A549 (cell line): ENCODE measurements at regions not wholly inside any gene's neighbourhood (a gene's known extent, or its start where the extent isn't known, plus 50 kb on each side); places are given as distances from the start of the nearest gene placed in this dataset.
A peak's percentile ranks its signal among the peaks of the same experiment; 100 is the strongest.
"Not testable (repeated sequence)": the region's sequence is repeated elsewhere in the genome, so short reads cannot be mapped to it uniquely, and the experiment has no call there.

Source experiments
- ATAC-seq, 2 experiments: fragments of 200-7000 bp in 1 of 2; fragments of >200 bp in 1 of 2; cut with Nextera tagmentation in 1 of 2; cut with Tn5 transposase in 1 of 2; 3 replicates each; pipeline versions ENCODE4 v1.8.0 to v1.9.1; 2018 to 2020; ENCODE audit warnings: mild to moderate bottlenecking in 1 of 2, moderate library complexity in 1 of 2
- CTCF ChIA-PET: fragments of 300-600 bp; sonication (Branson Sonifier 250); formaldehyde crosslinking; extraction: SDS; loops from one replicate; lab custom pipeline; 2021; ENCODE audit warnings: antibody characterized with exemption, inconsistent platforms; lab: Yijun Ruan, JAX
- POLR2A ChIA-PET: fragments of 350-600 bp; formaldehyde crosslinking; extraction: SDS; loops from one replicate; lab custom pipeline; 2021; ENCODE audit warnings: antibody characterized with exemption, inconsistent platforms; lab: Yijun Ruan, JAX
- DNase-seq, 2 experiments: peaks; one replicate each; pipeline versions ENCODE4 v3.0.0 to v3.0.0-alpha.2; 2011 to 2016; ENCODE audit warnings: low read depth in 1 of 2, low spot score in 1 of 2
- FAIRE-seq: peaks from 2 replicates; lab custom pipeline; 2011; peaks lifted over from hg19 to GRCh38; lab: Jason Lieb, UNC
- H3K27ac ChIP-seq, 2 experiments: fragments of >200 bp; sonication (Bioruptor Twin); formaldehyde crosslinking; 3 replicates each; pipeline ENCODE4 v1.5.1; 2016 to 2017
- H3K4me1 ChIP-seq: fragments of >200 bp; sonication (Bioruptor Twin); formaldehyde crosslinking; 3 replicates; pipeline ENCODE4 v1.6.1; 2016
- H3K4me2 ChIP-seq: fragments of >200 bp; sonication (Bioruptor Twin); formaldehyde crosslinking; 3 replicates; pipeline ENCODE4 v1.6.1; 2016
- H3K4me3 ChIP-seq: fragments of >200 bp; sonication (Bioruptor Twin); formaldehyde crosslinking; 3 replicates; pipeline ENCODE4 v1.5.1; 2016
- H3K9me3 ChIP-seq: fragments of >200 bp; sonication (Bioruptor Twin); formaldehyde crosslinking; 3 replicates; pipeline ENCODE4 v1.6.1; 2016
- BHLHE40 ChIP-seq: IDR thresholded peaks from 2 replicates; pipeline ENCODE4 v1.6.1; 2012; ENCODE audit warnings: low read depth, low read length, inconsistent platforms
- CBX8 ChIP-seq: fragments of 200-600 bp; sonication (generic); IDR thresholded peaks from 2 replicates; pipeline ENCODE4 v1.6.1; 2016
- CEBPB ChIP-seq, 2 experiments: fragments of >200 bp in 1 of 2; sonication (Bioruptor Twin) in 1 of 2; formaldehyde crosslinking in 1 of 2; IDR thresholded peaks; 2 replicates each; pipeline ENCODE4 v1.6.1; 2012 to 2016
- FOSL2 ChIP-seq, 2 experiments: fragments of 450-650 bp in 1 of 2; fragments of >200 bp in 1 of 2; sonication (Bioruptor Twin) in 1 of 2; formaldehyde crosslinking; IDR thresholded peaks; 2 replicates each; pipeline versions ENCODE4 v1.5.0 to v1.6.1; 2016 to 2020; ENCODE audit warnings: mild to moderate bottlenecking in 1 of 2, moderate library complexity in 1 of 2
- HES2 ChIP-seq: fragments of >200 bp; sonication (Bioruptor Twin); formaldehyde crosslinking; IDR thresholded peaks from 2 replicates; pipeline ENCODE4 v1.6.1; 2016
- HOXB5 ChIP-seq: fragments of 250-450 bp; sonication (Bioruptor Pico); IDR thresholded peaks from 2 replicates; pipeline ENCODE4 v1.5.0; 2020; ENCODE audit warnings: mild to moderate bottlenecking, moderate library complexity
- KDM1A ChIP-seq: fragments of 200-600 bp; sonication (generic); IDR thresholded peaks from 2 replicates; pipeline ENCODE4 v1.6.1; 2016; ENCODE audit warnings: low read depth, mild to moderate bottlenecking
- MAFK ChIP-seq: fragments of 450-650 bp; IDR thresholded peaks from 2 replicates; pipeline ENCODE4 v1.6.1; 2014; ENCODE audit not compliant: partially characterized antibody
- MAX ChIP-seq: IDR thresholded peaks from 2 replicates; pipeline ENCODE4 v1.6.1; 2012
- MYC ChIP-seq: IDR thresholded peaks from 2 replicates; pipeline ENCODE4 v1.6.1; 2012; ENCODE audit warnings: mild to moderate bottlenecking, inconsistent platforms, low read length, improper control_type of control experiment, borderline replicate concordance
- NR3C1 ChIP-seq: fragments of >200 bp; sonication (Bioruptor Twin); formaldehyde crosslinking; IDR thresholded peaks from 3 replicates; pipeline ENCODE4 v1.6.1; 2017
- RAD21 ChIP-seq, 2 experiments: fragments of >200 bp in 1 of 2; sonication (Bioruptor Twin) in 1 of 2; formaldehyde crosslinking in 1 of 2; IDR thresholded peaks in 1 of 2; conservative IDR thresholded peaks in 1 of 2; 2 replicates in 1 of 2; 3 replicates in 1 of 2; pipeline ENCODE4 v1.6.1; 2012 to 2018; ENCODE audit warnings: inconsistent platforms in 1 of 2
- RNF2 ChIP-seq: fragments of 200-600 bp; sonication (generic); IDR thresholded peaks from 2 replicates; pipeline ENCODE4 v1.6.1; 2016; ENCODE audit warnings: low read depth, mild to moderate bottlenecking, antibody characterized with exemption, moderate library complexity, borderline replicate concordance
- SMC3 ChIP-seq: fragments of >200 bp; sonication (Bioruptor Twin); formaldehyde crosslinking; IDR thresholded peaks from 3 replicates; pipeline ENCODE4 v1.6.1; 2018; ENCODE audit warnings: inconsistent platforms
- ZNF302 ChIP-seq: fragments of 250-450 bp; sonication (Bioruptor Pico); IDR thresholded peaks from 2 replicates; pipeline ENCODE4 v1.9.0; 2021; ENCODE audit warnings: inconsistent platforms, mild to moderate bottlenecking, moderate library complexity
- WGBS: methylation state at CpG from one replicate; pipeline ENCODE4 v1.1.6; 2017; ENCODE audit errors: missing lambda C conversion rate; 5-methylcytosine and 5-hydroxymethylcytosine counted together

- TF ChIP-seq CEBPB (IDR thresholded peaks at IDR 0.05) (no peak), HOXB5 (CRISPR knock-in tag) (no peak), SMC3 (no peak)
Measured at GRCh38 chr16:35599429-35600160, 2140.2 kb downstream of the TP53TG3F start (continued).

- H3K9me3 ChIP-seq, H3K4me1 ChIP-seq, CTCF ChIA-PET, FAIRE-seq, ATAC-seq, H3K4me2 ChIP-seq, POLR2A ChIA-PET, H3K27ac ChIP-seq, DNase-seq, H3K4me3 ChIP-seq: not testable (repeated sequence)
- WGBS = 9% methylated on average over 2 of the region's 2 CpGs
Measured at GRCh38 chr16:35600161-35600555, 2140.7 kb downstream of the TP53TG3F start.

GRCh38 chr16:35602116-35602515, 2142.7 kb downstream of the TP53TG3F start:
- Histone ChIP-seq H3K27ac (no peak overlapping the region), H3K4me1 (no peaks in the 10 kb centered on the region), H3K9me3 (no peaks in the 10 kb centered on the region), H3K4me3 (no peak overlapping the region), H3K4me2 (no peak overlapping the region)
- ChIA-PET CTCF (no interaction called here), POLR2A (no interaction called here)
- DNase-seq = no peak
- TF ChIP-seq RNF2 (no peak), RAD21 (conservative IDR thresholded peaks at IDR 0.05 in 1 of 2, IDR thresholded peaks at IDR 0.05 in 1 of 2) (no peak), ZNF302 (CRISPR knock-in tag) (no peak), KDM1A (no peak), NR3C1 (no peak), CBX8 (no peak), MYC (no peak), BHLHE40 (no peak), MAX (no peak), FOSL2 (IDR thresholded peaks at IDR 0.05) (no peak), FOSL2 (CRISPR knock-in tag; IDR thresholded peaks at IDR 0.05) (no peak)
- no peak for FAIRE-seq
- ATAC-seq = no peak

GRCh38 chr16:35603371-35603770, 2144.0 kb downstream of the TP53TG3F start:
- FAIRE-seq, H3K9me3 ChIP-seq, DNase-seq, POLR2A ChIA-PET, H3K27ac ChIP-seq, H3K4me3 ChIP-seq, H3K4me1 ChIP-seq, CTCF ChIA-PET, ATAC-seq, H3K4me2 ChIP-seq: not testable (repeated sequence)
- 7% methylated on average over 5 of the region's 5 CpGs for WGBS

- no peaks in the 10 kb centered on the region for H3K9me3 ChIP-seq
- H3K27ac ChIP-seq = no peak overlapping the region
- no peak for ATAC-seq
- no peak for FAIRE-seq
- no peak for DNase-seq
- CTCF ChIA-PET = no interaction called here
- POLR2A ChIA-PET = no interaction called here
- TF ChIP-seq HOXB5 (CRISPR knock-in tag) = no peak
- TF ChIP-seq MAFK = peak; percentile 73
- TF ChIP-seq HES2 = no peak
- WGBS = 6% methylated on average over 1 of the region's 1 CpG
- H3K4me2 ChIP-seq = no peak overlapping the region
- H3K4me3 ChIP-seq = no peak overlapping the region
- H3K4me1 ChIP-seq = no peaks in the 10 kb centered on the region
Measured at GRCh38 chr16:35605921-35606320, 2146.5 kb downstream of the TP53TG3F start.

- H3K9me3 ChIP-seq, H3K4me3 ChIP-seq, ATAC-seq, CTCF ChIA-PET, DNase-seq, H3K4me1 ChIP-seq, POLR2A ChIA-PET, H3K27ac ChIP-seq, H3K4me2 ChIP-seq, FAIRE-seq: not testable (repeated sequence)
- WGBS = 4% methylated on average over 2 of the region's 2 CpGs
Measured at GRCh38 chr16:35614883-35615282, 2155.5 kb downstream of the TP53TG3F start.

- FAIRE-seq, CTCF ChIA-PET: not testable (repeated sequence)
Measured at GRCh38 chr16:35619176-35619575, 2159.8 kb downstream of the TP53TG3F start.

More at GRCh38 chr16:35619176-35619575, 2159.8 kb downstream of the TP53TG3F start:
- H3K9me3 ChIP-seq, H3K4me1 ChIP-seq, POLR2A ChIA-PET, ATAC-seq, H3K4me2 ChIP-seq, H3K27ac ChIP-seq, DNase-seq, H3K4me3 ChIP-seq: not testable (repeated sequence)
